ENCODE measurements at regions not wholly inside any gene's neighbourhood (a gene's known extent, or its start where the extent isn't known, plus 50 kb on each side); places are given as distances from the start of the nearest gene placed in this dataset.

DNA sequence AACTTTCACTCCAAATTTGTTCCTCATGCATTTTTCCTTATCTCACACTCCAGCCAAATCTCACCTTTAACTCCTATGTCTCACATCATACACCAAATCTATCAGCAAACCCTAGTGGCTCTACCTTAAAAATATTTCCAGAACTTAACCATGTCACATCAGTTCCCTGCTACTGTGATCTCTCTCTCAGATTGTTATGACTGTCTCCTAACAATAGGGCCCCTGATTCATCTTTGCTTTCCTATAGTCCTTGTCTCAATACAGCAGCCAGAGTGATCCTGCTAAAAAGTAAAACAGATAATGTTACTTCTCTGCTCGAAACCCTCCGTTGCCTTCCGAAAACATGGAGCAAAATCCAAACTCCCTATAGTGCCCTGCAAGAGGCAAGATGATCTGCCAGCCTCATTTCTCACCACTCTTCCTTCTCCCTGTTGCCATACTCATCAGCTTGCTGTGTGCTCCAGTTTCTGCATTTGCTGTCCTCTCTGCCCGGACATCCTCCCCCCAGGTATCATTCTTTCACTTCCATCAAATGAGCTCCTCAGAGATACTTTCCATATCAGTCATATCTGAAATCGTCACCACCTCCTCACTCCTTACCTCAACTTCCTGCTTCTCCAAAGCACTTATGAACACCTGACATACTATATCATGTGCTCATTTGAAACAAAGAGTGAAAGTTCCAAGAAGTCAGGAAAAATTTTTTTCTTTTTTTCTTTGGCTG is 293.4 kb upstream of the NR3C2 start:
- CTCF ChIA-PET, result no interaction called here
- H3K9ac ChIP-seq, result no peak overlapping the region
- no peaks in the 10 kb centered on the region for H3K9me2 ChIP-seq
- H3K79me2 ChIP-seq (ENCODE audit: insufficient read depth), result no peaks in the 10 kb centered on the region
- no peaks in the 10 kb centered on the region for H3K9me3 ChIP-seq
- DNase-seq, result no peak
- WGBS (ENCODE audit: low lambda C conversion rate), result 2% methylated on average over 5 of the region's 5 CpGs
- H3F3A ChIP-seq (replicated peaks; ENCODE audit: insufficient read depth), result no peaks in the 10 kb centered on the region
- TF ChIP-seq YY1 (IDR thresholded peaks at IDR 0.05; ENCODE audit: low read depth) (no peak), RFX5 (IDR thresholded peaks at IDR 0.05; ENCODE audit: low read length) (no peak), EZH2phosphoT487 (IDR thresholded peaks at IDR 0.05; ENCODE audit: borderline replicate concordance, low read depth) (no peak), GABPA (IDR thresholded peaks at IDR 0.05; ENCODE audit: low read depth) (no peak), SIN3A (IDR thresholded peaks at IDR 0.05; ENCODE audit: borderline replicate concordance, low read depth, low read length) (no peak), FOXM1 (IDR thresholded peaks at IDR 0.05; ENCODE audit: low read depth) (no peak), ELF1 (IDR thresholded peaks at IDR 0.05) (no peak), RXRA (IDR thresholded peaks at IDR 0.05; ENCODE audit: borderline replicate concordance, low read depth) (no peak)
- TF ChIP-seq, protein P1, sequence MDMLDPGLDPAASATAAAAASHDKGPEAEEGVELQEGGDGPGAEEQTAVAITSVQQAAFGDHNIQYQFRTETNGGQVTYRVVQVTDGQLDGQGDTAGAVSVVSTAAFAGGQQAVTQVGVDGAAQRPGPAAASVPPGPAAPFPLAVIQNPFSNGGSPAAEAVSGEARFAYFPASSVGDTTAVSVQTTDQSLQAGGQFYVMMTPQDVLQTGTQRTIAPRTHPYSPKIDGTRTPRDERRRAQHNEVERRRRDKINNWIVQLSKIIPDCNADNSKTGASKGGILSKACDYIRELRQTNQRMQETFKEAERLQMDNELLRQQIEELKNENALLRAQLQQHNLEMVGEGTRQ (IDR thresholded peaks at IDR 0.05; ENCODE audit: borderline replicate concordance, low read depth, low read length), result no peak
- TF ChIP-seq, protein P2, sequence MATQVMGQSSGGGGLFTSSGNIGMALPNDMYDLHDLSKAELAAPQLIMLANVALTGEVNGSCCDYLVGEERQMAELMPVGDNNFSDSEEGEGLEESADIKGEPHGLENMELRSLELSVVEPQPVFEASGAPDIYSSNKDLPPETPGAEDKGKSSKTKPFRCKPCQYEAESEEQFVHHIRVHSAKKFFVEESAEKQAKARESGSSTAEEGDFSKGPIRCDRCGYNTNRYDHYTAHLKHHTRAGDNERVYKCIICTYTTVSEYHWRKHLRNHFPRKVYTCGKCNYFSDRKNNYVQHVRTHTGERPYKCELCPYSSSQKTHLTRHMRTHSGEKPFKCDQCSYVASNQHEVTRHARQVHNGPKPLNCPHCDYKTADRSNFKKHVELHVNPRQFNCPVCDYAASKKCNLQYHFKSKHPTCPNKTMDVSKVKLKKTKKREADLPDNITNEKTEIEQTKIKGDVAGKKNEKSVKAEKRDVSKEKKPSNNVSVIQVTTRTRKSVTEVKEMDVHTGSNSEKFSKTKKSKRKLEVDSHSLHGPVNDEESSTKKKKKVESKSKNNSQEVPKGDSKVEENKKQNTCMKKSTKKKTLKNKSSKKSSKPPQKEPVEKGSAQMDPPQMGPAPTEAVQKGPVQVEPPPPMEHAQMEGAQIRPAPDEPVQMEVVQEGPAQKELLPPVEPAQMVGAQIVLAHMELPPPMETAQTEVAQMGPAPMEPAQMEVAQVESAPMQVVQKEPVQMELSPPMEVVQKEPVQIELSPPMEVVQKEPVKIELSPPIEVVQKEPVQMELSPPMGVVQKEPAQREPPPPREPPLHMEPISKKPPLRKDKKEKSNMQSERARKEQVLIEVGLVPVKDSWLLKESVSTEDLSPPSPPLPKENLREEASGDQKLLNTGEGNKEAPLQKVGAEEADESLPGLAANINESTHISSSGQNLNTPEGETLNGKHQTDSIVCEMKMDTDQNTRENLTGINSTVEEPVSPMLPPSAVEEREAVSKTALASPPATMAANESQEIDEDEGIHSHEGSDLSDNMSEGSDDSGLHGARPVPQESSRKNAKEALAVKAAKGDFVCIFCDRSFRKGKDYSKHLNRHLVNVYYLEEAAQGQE (IDR thresholded peaks at IDR 0.05; ENCODE audit: low read depth, low read length), result no peak
- TF ChIP-seq, protein P3, sequence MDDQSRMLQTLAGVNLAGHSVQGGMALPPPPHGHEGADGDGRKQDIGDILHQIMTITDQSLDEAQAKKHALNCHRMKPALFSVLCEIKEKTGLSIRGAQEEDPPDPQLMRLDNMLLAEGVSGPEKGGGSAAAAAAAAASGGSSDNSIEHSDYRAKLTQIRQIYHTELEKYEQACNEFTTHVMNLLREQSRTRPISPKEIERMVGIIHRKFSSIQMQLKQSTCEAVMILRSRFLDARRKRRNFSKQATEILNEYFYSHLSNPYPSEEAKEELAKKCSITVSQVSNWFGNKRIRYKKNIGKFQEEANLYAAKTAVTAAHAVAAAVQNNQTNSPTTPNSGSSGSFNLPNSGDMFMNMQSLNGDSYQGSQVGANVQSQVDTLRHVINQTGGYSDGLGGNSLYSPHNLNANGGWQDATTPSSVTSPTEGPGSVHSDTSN (IDR thresholded peaks at IDR 0.05), result no peak
- H3K27ac ChIP-seq (ENCODE audit: low read depth in 2 of 2, low read length in 1 of 2), result no peak overlapping the region
- no peak overlapping the region for H2AFZ ChIP-seq (ENCODE audit: low read depth)
- H3K4me3 ChIP-seq (ENCODE audit: low read depth in 2 of 2, low read length in 1 of 2), result no peak overlapping the region
- no peak overlapping the region for H3K4me2 ChIP-seq
- no peaks in the 10 kb centered on the region for H3K4me1 ChIP-seq (ENCODE audit: control insufficient read depth in 1 of 2, insufficient read depth in 2 of 2, low read depth in 1 of 2, low read length in 1 of 2)
- POLR2A ChIA-PET, result no interaction called here
- no peaks in the 10 kb centered on the region for H3K36me3 ChIP-seq (replicated peaks in 1 of 2; ENCODE audit: control insufficient read depth in 1 of 2, insufficient read depth in 2 of 2, low read length in 1 of 2)
- H3K27me3 ChIP-seq (ENCODE audit: insufficient read depth), result no peaks in the 10 kb centered on the region; the same call in 1 of the 2 replicates
- no peaks in the 10 kb centered on the region for H4K20me1 ChIP-seq (ENCODE audit: insufficient read depth)

DNA sequence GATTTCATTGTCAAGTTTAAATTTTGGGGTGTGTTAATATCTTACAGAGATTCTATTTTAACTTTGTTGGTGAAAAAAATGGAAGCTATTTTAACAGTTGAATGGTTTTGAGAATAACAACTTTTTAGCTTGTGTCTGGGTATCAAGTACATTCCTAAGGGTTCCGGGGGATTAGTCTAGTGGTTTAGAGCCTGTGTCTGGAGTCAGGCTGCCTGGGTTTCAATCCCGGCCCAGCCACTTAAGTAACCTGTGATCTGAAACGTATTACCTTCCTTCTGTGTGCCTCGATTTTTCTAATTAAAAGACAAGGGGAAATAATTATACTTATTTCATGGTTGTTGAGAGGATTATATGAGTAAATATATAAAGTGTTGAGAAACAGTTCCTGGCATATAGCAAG is 288.6 kb upstream of the NR3C2 start:
- Histone ChIP-seq H3K4me3 (ENCODE audit: low read depth in 2 of 2, low read length in 1 of 2) (no peak overlapping the region), H3K4me1 (ENCODE audit: control insufficient read depth in 1 of 2, insufficient read depth in 2 of 2, low read depth in 1 of 2, low read length in 1 of 2) (no peaks in the 10 kb centered on the region), H4K20me1 (ENCODE audit: insufficient read depth) (no peaks in the 10 kb centered on the region), H3K79me2 (ENCODE audit: insufficient read depth) (no peaks in the 10 kb centered on the region), H3K9me2 (no peaks in the 10 kb centered on the region), H3K4me2 (no peak overlapping the region), H3K27ac (ENCODE audit: low read depth in 2 of 2, low read length in 1 of 2) (no peak overlapping the region), H3K36me3 (replicated peaks in 1 of 2; ENCODE audit: control insufficient read depth in 1 of 2, insufficient read depth in 2 of 2, low read length in 1 of 2) (no peaks in the 10 kb centered on the region), H3K9me3 (no peaks in the 10 kb centered on the region; the same call in 1 of the 2 replicates), H3K9ac (no peak overlapping the region), H3K27me3 (ENCODE audit: insufficient read depth) (no peaks in the 10 kb centered on the region; the same call in 1 of the 2 replicates), H3F3A (replicated peaks; ENCODE audit: insufficient read depth) (no peaks in the 10 kb centered on the region), H2AFZ (ENCODE audit: low read depth) (no peak overlapping the region)
- 1% methylated on average over 4 of the region's 4 CpGs for WGBS (ENCODE audit: low lambda C conversion rate)
- DNase-seq, result no peak
- ChIA-PET CTCF (no interaction called here), POLR2A (no interaction called here)
- TF ChIP-seq RXRA (IDR thresholded peaks at IDR 0.05; ENCODE audit: borderline replicate concordance, low read depth), result no peak
- no peak for TF ChIP-seq SMC3 (IDR thresholded peaks at IDR 0.05; ENCODE audit: low read depth, low read length)
- TF ChIP-seq GATA2 (CRISPR knock-in tag; IDR thresholded peaks at IDR 0.05), result no peak
- no peak for TF ChIP-seq YY1 (IDR thresholded peaks at IDR 0.05; ENCODE audit: low read depth)
- no peak for TF ChIP-seq RAD21 (IDR thresholded peaks at IDR 0.05; ENCODE audit: low read length)
- no peak for TF ChIP-seq NRF1 (IDR thresholded peaks at IDR 0.05; ENCODE audit: low read depth, low read length)
- no peak for TF ChIP-seq SIN3A (IDR thresholded peaks at IDR 0.05; ENCODE audit: borderline replicate concordance, low read depth, low read length)
- TF ChIP-seq EZH2phosphoT487 (IDR thresholded peaks at IDR 0.05; ENCODE audit: borderline replicate concordance, low read depth), result no peak
- TF ChIP-seq TCF12 (IDR thresholded peaks at IDR 0.05), result no peak
- no peak for TF ChIP-seq RFX5 (IDR thresholded peaks at IDR 0.05; ENCODE audit: low read length)
- no peak for TF ChIP-seq JUND (IDR thresholded peaks at IDR 0.05)

All from SK-N-SH (cell line).